ENCODE measurements at regions not wholly inside any gene's neighbourhood (a gene's known extent, or its start where the extent isn't known, plus 50 kb on each side); places are given as distances from the start of the nearest gene placed in this dataset.

DNA sequence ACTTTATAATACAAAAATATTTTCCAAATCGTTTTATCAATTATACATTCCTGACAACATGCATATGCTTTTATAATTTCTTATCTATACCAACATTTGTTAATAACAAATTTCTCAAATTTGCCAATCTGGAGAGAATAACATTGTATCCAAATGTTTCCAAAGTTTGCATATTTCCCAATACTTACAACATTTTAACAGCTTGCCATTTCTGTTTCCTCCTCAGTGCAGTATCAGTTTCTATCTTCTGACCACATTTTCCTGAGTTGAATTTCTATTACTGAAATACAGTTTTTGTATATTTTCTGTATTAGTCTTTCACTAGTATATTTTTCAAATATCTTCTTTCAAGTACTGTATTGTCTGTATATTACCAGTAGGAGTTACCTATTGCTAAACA, 1594.3 kb downstream of the PLA2G4A start:
- Histone ChIP-seq H3K27ac (ENCODE audit: low read depth in 2 of 2, low read length in 2 of 2) (no peak overlapping the region), H3K36me3 (ENCODE audit: control insufficient read depth in 2 of 3, insufficient read depth in 3 of 3, low read length in 3 of 3) (no peaks in the 10 kb centered on the region), H3K27me3 (ENCODE audit: control insufficient read depth, insufficient read depth, low read length) (no peaks in the 10 kb centered on the region), H3K4me1 (ENCODE audit: control insufficient read depth in 2 of 3, insufficient read depth in 2 of 3, low read depth in 1 of 3, low read length in 3 of 3) (no peaks in the 10 kb centered on the region), H3K4me3 (ENCODE audit: low read length in 3 of 3) (no peak overlapping the region), H3K9ac (ENCODE audit: low read length in 3 of 3) (no peak overlapping the region), H3K9me3 (ENCODE audit: control insufficient read depth in 2 of 3, insufficient read depth in 1 of 3, low read length in 3 of 3) (no peaks in the 10 kb centered on the region)
- TF ChIP-seq, protein P1, sequence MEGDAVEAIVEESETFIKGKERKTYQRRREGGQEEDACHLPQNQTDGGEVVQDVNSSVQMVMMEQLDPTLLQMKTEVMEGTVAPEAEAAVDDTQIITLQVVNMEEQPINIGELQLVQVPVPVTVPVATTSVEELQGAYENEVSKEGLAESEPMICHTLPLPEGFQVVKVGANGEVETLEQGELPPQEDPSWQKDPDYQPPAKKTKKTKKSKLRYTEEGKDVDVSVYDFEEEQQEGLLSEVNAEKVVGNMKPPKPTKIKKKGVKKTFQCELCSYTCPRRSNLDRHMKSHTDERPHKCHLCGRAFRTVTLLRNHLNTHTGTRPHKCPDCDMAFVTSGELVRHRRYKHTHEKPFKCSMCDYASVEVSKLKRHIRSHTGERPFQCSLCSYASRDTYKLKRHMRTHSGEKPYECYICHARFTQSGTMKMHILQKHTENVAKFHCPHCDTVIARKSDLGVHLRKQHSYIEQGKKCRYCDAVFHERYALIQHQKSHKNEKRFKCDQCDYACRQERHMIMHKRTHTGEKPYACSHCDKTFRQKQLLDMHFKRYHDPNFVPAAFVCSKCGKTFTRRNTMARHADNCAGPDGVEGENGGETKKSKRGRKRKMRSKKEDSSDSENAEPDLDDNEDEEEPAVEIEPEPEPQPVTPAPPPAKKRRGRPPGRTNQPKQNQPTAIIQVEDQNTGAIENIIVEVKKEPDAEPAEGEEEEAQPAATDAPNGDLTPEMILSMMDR (IDR thresholded peaks at IDR 0.05; ENCODE audit: borderline replicate concordance, extremely low read depth, insufficient read depth): no peak
- no peak for DNase-seq
- FAIRE-seq: no peak
- intact Hi-C loops (cut with DNase I): no loop called here

GRCh38 chr1:188424176-188424575, 1595.4 kb downstream of the PLA2G4A start:
- Histone ChIP-seq H3K27ac (ENCODE audit: low read depth in 2 of 2, low read length in 2 of 2) (no peak overlapping the region), H3K36me3 (ENCODE audit: control insufficient read depth in 2 of 3, insufficient read depth in 3 of 3, low read length in 3 of 3) (no peaks in the 10 kb centered on the region), H3K9ac (ENCODE audit: low read length in 3 of 3) (no peak overlapping the region), H3K4me3 (ENCODE audit: low read length in 3 of 3) (no peak overlapping the region), H3K27me3 (ENCODE audit: control insufficient read depth, insufficient read depth, low read length) (no peaks in the 10 kb centered on the region), H3K9me3 (ENCODE audit: control insufficient read depth in 2 of 3, insufficient read depth in 1 of 3, low read length in 3 of 3) (no peaks in the 10 kb centered on the region), H3K4me1 (ENCODE audit: control insufficient read depth in 2 of 3, insufficient read depth in 2 of 3, low read depth in 1 of 3, low read length in 3 of 3) (no peaks in the 10 kb centered on the region)
- DNase-seq (no peak), FAIRE-seq (no peak)
- intact Hi-C loops (cut with DNase I): no loop called here
- TF ChIP-seq, protein P1 (IDR thresholded peaks at IDR 0.05; ENCODE audit: borderline replicate concordance, extremely low read depth, insufficient read depth): no peak

DNA sequence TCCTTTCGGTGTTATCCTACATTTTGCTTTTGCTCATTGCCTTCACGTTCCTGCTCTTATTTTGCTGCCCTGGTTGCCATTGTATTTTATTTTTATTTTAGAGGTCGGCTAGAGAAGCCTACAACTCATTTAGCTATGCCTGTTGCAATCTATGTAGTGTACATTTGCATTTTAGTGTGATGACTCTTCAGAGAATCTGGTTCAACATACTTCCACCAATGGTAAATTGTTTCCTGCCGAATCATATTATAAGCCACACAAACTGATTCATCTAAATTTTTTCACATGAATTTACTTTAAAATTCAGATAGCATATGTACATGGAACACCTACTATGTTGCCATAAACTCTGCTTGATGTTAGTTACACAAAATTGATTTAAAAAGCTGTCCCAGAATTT, 1596.9 kb downstream of the PLA2G4A start:
- H3K27ac ChIP-seq (ENCODE audit: low read depth in 2 of 2, low read length in 2 of 2): no peak overlapping the region
- intact Hi-C loops (cut with DNase I): no loop called here
- H3K9ac ChIP-seq (ENCODE audit: low read length in 3 of 3): no peak overlapping the region
- no peaks in the 10 kb centered on the region for H3K9me3 ChIP-seq (ENCODE audit: control insufficient read depth in 2 of 3, insufficient read depth in 1 of 3, low read length in 3 of 3)
- H3K4me3 ChIP-seq (ENCODE audit: low read length in 3 of 3): no peak overlapping the region
- DNase-seq (no peak), FAIRE-seq (no peak)
- H3K27me3 ChIP-seq (ENCODE audit: control insufficient read depth, insufficient read depth, low read length): no peaks in the 10 kb centered on the region
- H3K36me3 ChIP-seq (ENCODE audit: control insufficient read depth in 2 of 3, insufficient read depth in 3 of 3, low read length in 3 of 3): no peaks in the 10 kb centered on the region
- TF ChIP-seq, protein P1 (IDR thresholded peaks at IDR 0.05; ENCODE audit: borderline replicate concordance, extremely low read depth, insufficient read depth): no peak
- H3K4me1 ChIP-seq (ENCODE audit: control insufficient read depth in 2 of 3, insufficient read depth in 2 of 3, low read depth in 1 of 3, low read length in 3 of 3): no peaks in the 10 kb centered on the region

DNA sequence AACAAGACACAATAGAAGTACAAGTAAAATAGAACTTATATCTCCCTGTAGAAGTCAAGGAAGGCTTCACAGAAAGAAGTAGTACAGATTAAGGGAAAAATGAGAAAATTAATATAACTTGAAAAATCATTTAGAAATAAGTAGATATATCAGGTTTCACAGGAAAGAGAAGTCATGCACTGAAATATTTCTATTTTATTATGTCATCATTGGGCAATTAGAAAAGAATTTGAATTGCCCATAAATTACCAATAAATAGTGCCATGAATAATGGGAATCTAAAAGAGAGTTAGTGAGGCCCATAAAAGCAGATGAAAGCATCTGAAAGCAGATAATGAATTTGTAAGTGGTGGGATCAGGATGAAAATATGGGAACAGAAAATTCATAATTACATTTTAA, 1597.8 kb downstream of the PLA2G4A start:
- intact Hi-C loops (cut with DNase I): no loop called here
- DNase-seq (no peak), FAIRE-seq (no peak)
- Histone ChIP-seq H3K9ac (ENCODE audit: low read length in 3 of 3) (no peak overlapping the region), H3K4me1 (ENCODE audit: control insufficient read depth in 2 of 3, insufficient read depth in 2 of 3, low read depth in 1 of 3, low read length in 3 of 3) (no peaks in the 10 kb centered on the region), H3K9me3 (ENCODE audit: control insufficient read depth in 2 of 3, insufficient read depth in 1 of 3, low read length in 3 of 3) (no peaks in the 10 kb centered on the region), H3K27me3 (ENCODE audit: control insufficient read depth, insufficient read depth, low read length) (no peaks in the 10 kb centered on the region), H3K36me3 (ENCODE audit: control insufficient read depth in 2 of 3, insufficient read depth in 3 of 3, low read length in 3 of 3) (no peaks in the 10 kb centered on the region), H3K27ac (ENCODE audit: low read depth in 2 of 2, low read length in 2 of 2) (no peak overlapping the region), H3K4me3 (ENCODE audit: low read length in 3 of 3) (no peak overlapping the region)
- TF ChIP-seq, protein P1 (IDR thresholded peaks at IDR 0.05; ENCODE audit: borderline replicate concordance, extremely low read depth, insufficient read depth): no peak
